ENCODE measurements at regions not wholly inside any gene's neighbourhood (a gene's known extent, or its start where the extent isn't known, plus 50 kb on each side); places are given as distances from the start of the nearest gene placed in this dataset.

GRCh38 chr15:85847031-85847430 lies 52.3 kb upstream of the KLHL25 start:
- DNase-seq = no peak

- no peak for DNase-seq
These were observed 55.2 kb upstream of the KLHL25 start for GRCh38 chr15:85849946-85850345.

GRCh38 chr15:85852969-85853368 lies 58.2 kb upstream of the KLHL25 start:
- DNase-seq = no peak

DNA sequence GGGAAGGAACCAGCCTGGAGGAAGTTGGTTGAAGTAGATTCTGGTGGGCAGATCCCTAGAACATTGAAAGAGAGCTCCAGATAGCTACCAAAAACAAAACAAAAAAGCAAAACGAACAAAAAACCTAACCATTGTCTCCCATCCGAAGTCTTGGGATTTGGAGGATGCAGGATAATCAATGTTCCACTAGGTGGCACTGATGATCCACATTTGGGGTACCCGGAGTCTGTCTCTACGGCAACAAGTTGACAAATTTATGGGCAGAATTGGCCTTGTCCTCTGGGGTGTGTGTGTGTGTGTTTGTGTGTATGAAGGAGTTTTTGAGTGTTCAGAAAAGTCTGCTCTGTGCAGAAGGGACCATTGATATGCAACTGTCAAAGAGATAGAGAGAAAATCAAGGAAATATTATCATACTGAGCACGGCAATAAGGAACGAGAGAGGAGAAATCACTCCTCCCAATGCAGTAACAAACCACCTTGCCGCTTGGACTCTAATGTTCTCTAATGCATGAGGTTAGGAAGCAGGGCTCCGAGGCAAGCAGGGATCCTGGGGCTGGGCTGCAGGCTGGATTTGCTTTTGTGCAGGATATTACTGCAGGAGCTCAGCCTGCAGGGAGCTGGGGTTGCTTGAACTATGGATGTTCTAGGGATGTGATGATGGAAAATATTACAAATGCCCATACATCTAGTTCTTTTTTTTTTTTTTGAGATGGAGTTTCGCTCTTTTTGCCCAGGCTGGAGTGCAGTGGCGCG lies 59.8 kb upstream of the KLHL25 start:
- peak; percentile 38 for DNase-seq

GRCh38 chr15:85858586-85859375 lies 64.1 kb upstream of the KLHL25 start:
- DNase-seq = peak; percentile 77

GRCh38 chr15:85859671-85860070 lies 64.9 kb upstream of the KLHL25 start:
- DNase-seq = no peak

DNA sequence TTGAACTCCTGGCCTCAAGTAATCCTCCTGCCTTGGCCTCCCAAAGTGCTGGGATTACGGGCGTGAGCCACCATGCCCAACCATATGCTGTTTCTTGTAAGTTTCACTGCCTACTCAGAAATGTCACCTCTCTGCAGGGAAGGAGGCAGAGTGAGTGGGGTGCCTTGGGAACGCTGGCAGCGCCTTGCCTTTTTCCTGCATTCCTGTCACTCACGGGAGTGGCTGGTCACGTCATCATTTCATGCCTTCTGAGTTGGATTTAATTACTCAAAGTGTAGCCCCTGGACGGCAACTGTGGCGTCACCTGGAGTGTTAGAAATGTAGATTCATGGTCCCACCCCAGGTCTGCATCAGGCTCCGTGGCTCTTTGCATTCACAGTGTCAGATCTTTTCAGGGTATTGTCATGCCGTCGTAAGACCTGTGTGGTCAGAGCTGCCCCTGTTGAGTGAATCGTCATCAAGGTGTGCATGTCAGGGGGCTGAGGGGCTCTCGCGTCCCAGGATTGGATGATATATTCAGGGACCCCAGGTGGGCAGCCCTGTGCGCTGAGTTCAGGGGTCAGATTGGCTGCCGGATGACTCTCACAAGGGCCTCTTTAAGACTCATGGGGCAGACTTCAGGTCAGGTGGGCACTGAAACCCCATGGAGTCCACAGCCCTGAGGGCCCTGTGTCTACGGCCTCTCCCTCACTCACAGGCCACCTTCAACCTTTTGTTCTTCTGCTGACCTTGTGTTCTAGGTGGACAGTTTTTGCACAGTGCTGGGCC lies 65.9 kb upstream of the KLHL25 start:
- DNase-seq = no peak

- peak; percentile 6 for DNase-seq
These were observed 70.5 kb upstream of the KLHL25 start for GRCh38 chr15:85865070-85865684.

DNA sequence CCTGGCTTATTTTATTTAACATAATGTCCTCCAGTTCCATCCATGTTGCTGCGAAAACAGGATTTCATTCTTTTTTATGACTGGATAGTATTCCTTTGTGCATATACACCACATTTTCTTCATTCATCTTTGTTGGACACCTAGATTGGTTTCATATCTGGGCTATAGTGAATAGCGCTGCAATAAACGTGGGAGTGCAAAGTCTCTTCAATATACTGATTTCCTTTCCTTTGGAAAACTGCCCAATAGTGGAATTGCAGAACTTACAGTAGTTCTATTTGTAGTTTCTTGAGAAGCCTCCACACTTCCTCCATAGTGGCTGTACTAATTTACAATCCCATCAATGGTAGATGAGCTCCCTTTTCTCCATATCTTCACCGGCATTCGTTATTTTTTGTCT lies 72.5 kb upstream of the KLHL25 start:
- no peak for DNase-seq

DNA sequence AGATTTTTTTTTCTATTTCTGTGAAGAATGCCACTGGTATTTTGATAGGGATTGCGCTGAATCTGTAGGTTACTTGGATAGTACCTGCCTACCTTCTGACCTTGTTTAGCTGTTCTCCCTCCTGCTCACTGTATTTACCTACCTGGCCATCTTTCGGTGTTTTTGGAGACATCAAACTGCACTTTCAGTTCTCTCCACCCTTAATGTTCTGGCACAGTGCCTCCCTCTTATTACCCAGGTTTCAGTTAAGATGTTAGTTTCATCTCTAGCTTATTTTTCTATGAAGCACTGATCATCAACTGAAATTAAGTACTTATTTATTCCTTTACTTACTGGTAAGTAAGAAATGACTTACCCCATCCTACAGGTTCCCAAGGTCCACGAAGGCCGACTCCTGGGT lies 74.4 kb upstream of the KLHL25 start:
- no peak for DNase-seq

GRCh38 chr15:85870216-85871014 lies 75.7 kb upstream of the KLHL25 start:
- no peak for DNase-seq

DNA sequence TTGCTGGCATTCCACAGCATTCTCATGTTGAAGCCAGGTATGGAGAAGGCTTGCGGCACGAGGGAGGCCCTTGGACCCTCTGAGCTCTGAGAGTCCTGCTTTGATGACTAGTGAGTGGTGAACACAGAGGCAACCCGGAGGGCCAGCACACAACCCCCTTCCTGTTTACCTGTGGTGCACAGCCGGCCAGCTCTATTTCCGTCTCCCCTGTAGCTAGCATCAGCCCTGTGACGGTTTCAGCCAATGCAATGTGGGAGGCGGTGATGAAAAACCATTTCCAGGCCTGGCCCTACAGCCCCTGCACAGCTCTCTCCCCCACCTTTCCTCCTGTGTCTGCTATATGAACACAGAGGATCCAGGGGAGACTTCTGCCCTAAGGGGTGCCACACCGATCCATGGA lies 76.8 kb upstream of the KLHL25 start:
- DNase-seq = no peak

GRCh38 chr15:85872125-85872524 lies 77.4 kb upstream of the KLHL25 start:
- DNase-seq = no peak

- no peak for DNase-seq
These were observed 79.5 kb upstream of the KLHL25 start for GRCh38 chr15:85874236-85874635.

GRCh38 chr15:85875756-85876155 lies 81.0 kb upstream of the KLHL25 start:
- DNase-seq = no peak

- no peak for DNase-seq
These were observed 84.1 kb upstream of the KLHL25 start for GRCh38 chr15:85878828-85879225.

GRCh38 chr15:85879334-85880163 lies 84.8 kb upstream of the KLHL25 start:
- no peak for DNase-seq

- DNase-seq = no peak
These were observed 85.9 kb upstream of the KLHL25 start for GRCh38 chr15:85880501-85881190.

GRCh38 chr15:85886309-85886811 lies 91.6 kb upstream of the KLHL25 start:
- no peak for DNase-seq

DNA sequence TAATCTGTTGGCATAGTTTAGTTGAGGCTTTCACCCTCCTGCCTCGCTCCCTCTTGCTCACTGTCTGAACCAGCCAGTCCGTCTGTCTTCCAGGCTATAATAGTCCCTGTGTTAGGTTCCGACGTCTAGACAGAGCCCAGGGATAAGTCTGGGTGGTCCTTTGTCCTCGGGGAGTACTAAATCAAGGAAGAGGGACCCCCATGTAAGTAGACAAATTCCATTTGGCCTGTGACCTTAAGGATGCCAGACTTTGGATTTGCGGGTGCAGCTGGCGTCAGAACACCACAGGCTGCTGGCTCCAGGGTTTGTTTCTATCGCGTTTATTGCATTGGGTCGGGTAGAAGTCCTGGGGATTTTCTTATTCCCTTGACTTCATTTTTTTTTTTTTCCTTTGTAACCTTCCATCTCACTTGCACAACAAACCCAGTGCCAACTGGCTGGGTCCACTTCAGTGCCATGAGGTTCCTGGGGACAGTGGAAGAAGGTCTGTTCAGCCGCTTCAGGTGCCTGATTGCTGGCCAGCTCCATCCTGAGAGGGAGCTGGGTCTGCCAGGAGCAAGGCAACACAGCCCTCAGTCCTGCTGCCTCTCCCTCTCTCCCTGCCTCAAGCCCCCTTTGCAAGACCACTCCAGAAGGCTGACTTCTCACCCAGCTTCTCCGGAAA lies 95.4 kb upstream of the KLHL25 start:
- no peak for DNase-seq
